ENCODE measurements at regions not wholly inside any gene's neighbourhood (a gene's known extent, or its start where the extent isn't known, plus 50 kb on each side); places are given as distances from the start of the nearest gene placed in this dataset.

- TF ChIP-seq REST (IDR thresholded peaks at IDR 0.05; ENCODE audit: insufficient read depth in 1 of 2, low read depth in 2 of 2, low read length in 2 of 2), result no peak
- no peak for TF ChIP-seq POLR2AphosphoS5 (IDR thresholded peaks at IDR 0.05; ENCODE audit: low read depth, low read length)
- TF ChIP-seq TAF1 (IDR thresholded peaks at IDR 0.05; ENCODE audit: borderline replicate concordance, insufficient read depth, low read length), result no peak
- TF ChIP-seq FOXP2 (optimal IDR thresholded peaks at IDR 0.05; ENCODE audit: borderline replicate concordance, extremely low read depth, extremely low read length, insufficient read depth), result no peak
- no peak for TF ChIP-seq SIN3A (IDR thresholded peaks at IDR 0.05; ENCODE audit: borderline replicate concordance, insufficient read depth, low read length)
Measured at GRCh38 chr10:33869028-33869427, 534.6 kb upstream of the NRP1 start.

GRCh38 chr10:33863352-33863751 is 528.9 kb upstream of the NRP1 start:
- TF ChIP-seq SIN3A (IDR thresholded peaks at IDR 0.05; ENCODE audit: borderline replicate concordance, insufficient read depth, low read length) (no peak), FOXP2 (optimal IDR thresholded peaks at IDR 0.05; ENCODE audit: borderline replicate concordance, extremely low read depth, extremely low read length, insufficient read depth) (no peak), POLR2AphosphoS5 (IDR thresholded peaks at IDR 0.05; ENCODE audit: low read depth, low read length) (no peak), REST (IDR thresholded peaks at IDR 0.05; ENCODE audit: insufficient read depth in 1 of 2, low read depth in 2 of 2, low read length in 2 of 2) (no peak), TAF1 (IDR thresholded peaks at IDR 0.05; ENCODE audit: borderline replicate concordance, insufficient read depth, low read length) (no peak)

GRCh38 chr10:33862536-33863105 is 528.2 kb upstream of the NRP1 start:
- TF ChIP-seq TAF1 (IDR thresholded peaks at IDR 0.05; ENCODE audit: borderline replicate concordance, insufficient read depth, low read length) (no peak), POLR2AphosphoS5 (IDR thresholded peaks at IDR 0.05; ENCODE audit: low read depth, low read length) (no peak), FOXP2 (optimal IDR thresholded peaks at IDR 0.05; ENCODE audit: borderline replicate concordance, extremely low read depth, extremely low read length, insufficient read depth) (no peak), REST (IDR thresholded peaks at IDR 0.05; ENCODE audit: insufficient read depth in 1 of 2, low read depth in 2 of 2, low read length in 2 of 2) (no peak), SIN3A (IDR thresholded peaks at IDR 0.05; ENCODE audit: borderline replicate concordance, insufficient read depth, low read length) (no peak)

- no peak for TF ChIP-seq TAF1 (IDR thresholded peaks at IDR 0.05; ENCODE audit: borderline replicate concordance, insufficient read depth, low read length)
- TF ChIP-seq POLR2AphosphoS5 (IDR thresholded peaks at IDR 0.05; ENCODE audit: low read depth, low read length), result no peak
- no peak for TF ChIP-seq SIN3A (IDR thresholded peaks at IDR 0.05; ENCODE audit: borderline replicate concordance, insufficient read depth, low read length)
- no peak for TF ChIP-seq FOXP2 (optimal IDR thresholded peaks at IDR 0.05; ENCODE audit: borderline replicate concordance, extremely low read depth, extremely low read length, insufficient read depth)
- TF ChIP-seq REST (IDR thresholded peaks at IDR 0.05; ENCODE audit: insufficient read depth in 1 of 2, low read depth in 2 of 2, low read length in 2 of 2), result no peak
Measured at GRCh38 chr10:33861833-33862232, 527.4 kb upstream of the NRP1 start.

All from PFSK-1 (cell line).